Adrenal gland (tissue), 9 donors: ENCODE measurements at regions not wholly inside any gene's neighbourhood (a gene's known extent, or its start where the extent isn't known, plus 50 kb on each side); places are given as distances from the start of the nearest gene placed in this dataset.

ENCODE experiments used
- DNase-seq, 7 donors: peaks; one replicate each; pipeline ENCODE4 v3.0.0-alpha.2; 2019 to 2020
- H3K27ac ChIP-seq, 5 donors: fragments of 200-600 bp; sonication (generic) in 4 of 5; 1 replicate in 3 of 5; 2 replicates in 2 of 5; pipeline versions ENCODE4 v1.5.1 to v1.8.0; 2016 to 2020; ENCODE audit warnings: mild to moderate bottlenecking in 1 of 5
- H3K27me3 ChIP-seq: fragments of 200-600 bp; 2 replicates; pipeline ENCODE4 v1.8.0; 2021
- H3K36me3 ChIP-seq, 2 donors: fragments of 200-600 bp; replicated peaks in 1 of 2; 1 replicate in 1 of 2; 2 replicates in 1 of 2; pipeline versions ENCODE4 v1.5.1 to v1.8.0; 2018 to 2022
- H3K4me1 ChIP-seq, 2 donors: fragments of 200-600 bp; replicated peaks in 1 of 2; 1 replicate in 1 of 2; 2 replicates in 1 of 2; pipeline versions ENCODE4 v1.5.1 to v1.8.0; 2018 to 2021
- H3K4me3 ChIP-seq, 4 donors: fragments of 200-600 bp; sonication (generic) in 3 of 4; one replicate each; pipeline ENCODE4 v1.5.1; 2016 to 2018
- H3K9me3 ChIP-seq, 3 donors: fragments of 200-600 bp; sonication (generic) in 1 of 3; replicated peaks in 1 of 3; 1 replicate in 2 of 3; 2 replicates in 1 of 3; pipeline versions ENCODE4 v1.5.1 to v1.8.0; 2016 to 2021
- CTCF ChIP-seq, 6 experiments: fragments of 450-650 bp in 4 of 6; fragments of 200-600 bp in 2 of 6; sonication (generic) in 1 of 6; IDR thresholded peaks; 1 replicate in 5 of 6; 2 replicates in 1 of 6; pipeline versions ENCODE4 v1.5.1 to v1.8.0; 2016 to 2021; ENCODE audit warnings: antibody characterized with exemption in 6 of 6, mild to moderate bottlenecking in 2 of 6, moderate library complexity in 1 of 6
- POLR2A ChIP-seq, 2 donors: fragments of 450-650 bp; IDR thresholded peaks; one replicate each; pipeline ENCODE4 v1.6.1; 2017; ENCODE audit warnings: antibody characterized with exemption in 2 of 2, mild to moderate bottlenecking in 2 of 2, moderate library complexity in 1 of 2
- WGBS, 4 donors: extraction: QIAGEN DNeasy Blood & Tissue Kit in 2 of 4; methylation state at CpG; one replicate each; pipeline versions ENCODE4 v1.1.5 to v1.1.7; 2013 to 2017; 5-methylcytosine and 5-hydroxymethylcytosine counted together
- intact Hi-C, 2 donors: fragments of 100-400 bp; cut with DNase I; formaldehyde crosslinking; loops; one replicate each; pipeline versions ENCODE4 v1.14.1 to v1.15.0; 2022 to 2023
- donor health status: healthy with polysubstance abuse.
- donor health status: Bipolar disorder and iron deficiency.
- donor health status: DM: yes; HTN: yes; CAD: no.
- donor health status: DM: no; HTN: no; CAD: no.
- donor health status: DM: no; HTN: no; CAD: no.

- intact Hi-C loops, result no loop called here
- no peak for TF ChIP-seq POLR2A (IDR thresholded peaks at IDR 0.05)
- no peak for TF ChIP-seq CTCF (IDR thresholded peaks at IDR 0.05)
- Histone ChIP-seq H3K4me3 (no peak overlapping the region), H3K36me3 (no peaks in the 10 kb centered on the region), H3K4me1 (no peaks in the 10 kb centered on the region), H3K9me3 (no peaks in the 10 kb centered on the region), H3K27ac (no peak overlapping the region), H3K27me3 (peaks cover 9% of the 10 kb centered on the region)
- DNase-seq, result no peak
- WGBS, 4 donors, result 11 to 23% (median 15%) methylated on average over 4 of the region's 4 CpGs
Observed at GRCh38 chr16:86800894-86801293, 222.5 kb downstream of the FOXL1 start.

GRCh38 chr16:86802013-86802412 is 223.7 kb downstream of the FOXL1 start:
- Histone ChIP-seq H3K9me3 (no peaks in the 10 kb centered on the region), H3K27me3 (peaks cover 18% of the 10 kb centered on the region), H3K27ac (no peak overlapping the region), H3K4me3 (no peak overlapping the region), H3K36me3 (no peaks in the 10 kb centered on the region), H3K4me1 (no peaks in the 10 kb centered on the region)
- TF ChIP-seq CTCF (IDR thresholded peaks at IDR 0.05) (no peak), POLR2A (IDR thresholded peaks at IDR 0.05) (no peak)
- 74 to 86% (median 78%) methylated on average over 2 of the region's 2 CpGs for WGBS, 4 donors
- DNase-seq, result no peak
- intact Hi-C loops, result no loop called here

GRCh38 chr16:86805188-86805587 is 226.8 kb downstream of the FOXL1 start:
- Histone ChIP-seq H3K4me1 (no peaks in the 10 kb centered on the region), H3K36me3 (no peaks in the 10 kb centered on the region), H3K9me3 (no peaks in the 10 kb centered on the region), H3K27ac (no peak overlapping the region), H3K27me3 (peaks cover 39% of the 10 kb centered on the region), H3K4me3 (no peak overlapping the region)
- no peak for DNase-seq
- intact Hi-C loops, result no loop called here
- no peak for TF ChIP-seq POLR2A (IDR thresholded peaks at IDR 0.05)
- no peak for TF ChIP-seq CTCF (IDR thresholded peaks at IDR 0.05)
- 65 to 86% (median 77%) methylated on average over 6 of the region's 6 CpGs for WGBS, 4 donors

GRCh38 chr16:86806181-86806837 is 228.0 kb downstream of the FOXL1 start:
- intact Hi-C loops, result no loop called here
- DNase-seq, result no peak
- H3K4me1 ChIP-seq, result no peaks in the 10 kb centered on the region
- no peaks in the 10 kb centered on the region for H3K9me3 ChIP-seq
- no peak overlapping the region for H3K27ac ChIP-seq
- H3K36me3 ChIP-seq, result no peaks in the 10 kb centered on the region
- 74 to 88% (median 80%) methylated on average over 16 to 20 of the region's 20 CpGs for WGBS, 4 donors
- TF ChIP-seq POLR2A (IDR thresholded peaks at IDR 0.05) (no peak), CTCF (IDR thresholded peaks at IDR 0.05) (no peak)
- peaks cover 39% of the 10 kb centered on the region for H3K27me3 ChIP-seq
- no peak overlapping the region for H3K4me3 ChIP-seq
